WTC11 (cell line): ENCODE measurements at regions not wholly inside any gene's neighbourhood (a gene's known extent, or its start where the extent isn't known, plus 50 kb on each side); places are given as distances from the start of the nearest gene placed in this dataset.

Source experiments
- AR ChIP-seq: fragments of 250-450 bp; sonication (Bioruptor Pico); IDR thresholded peaks from 2 replicates; pipeline ENCODE4 v1.9.0; 2021; ENCODE audit warnings: mild to moderate bottlenecking
- ARID4B ChIP-seq: sonication (generic); formaldehyde crosslinking; IDR thresholded peaks from 2 replicates; pipeline ENCODE4 v1.8.0; 2023; ENCODE audit warnings: missing genetic modification reagents, mild to moderate bottlenecking, borderline replicate concordance
- CDX4 ChIP-seq: fragments of 250-450 bp; sonication (Bioruptor Pico); IDR thresholded peaks from 2 replicates; pipeline ENCODE4 v1.9.0; 2021; ENCODE audit warnings: moderate library complexity, mild to moderate bottlenecking, inconsistent platforms, borderline replicate concordance
- CTCF ChIP-seq: fragments of 200-600 bp; IDR thresholded peaks from 2 replicates; pipeline ENCODE4 v1.8.0; 2022; ENCODE audit warnings: antibody characterized with exemption
- E2F4 ChIP-seq: sonication (generic); formaldehyde crosslinking; IDR thresholded peaks from 2 replicates; pipeline ENCODE4 v1.8.1; 2022; ENCODE audit warnings: low read depth, mild to moderate bottlenecking, moderate library complexity, missing genetic modification reagents, borderline replicate concordance
- FOXK1 ChIP-seq: sonication (generic); formaldehyde crosslinking; IDR thresholded peaks from 2 replicates; pipeline ENCODE4 v1.8.0; 2022; ENCODE audit warnings: mild to moderate bottlenecking, moderate library complexity, missing genetic modification reagents
- HMGA2 ChIP-seq: fragments of 250-450 bp; sonication (Bioruptor Pico); IDR thresholded peaks from 2 replicates; pipeline ENCODE4 v1.4.0; 2021; ENCODE audit warnings: mild to moderate bottlenecking, moderate library complexity
- IRF1 ChIP-seq: sonication (generic); formaldehyde crosslinking; IDR thresholded peaks from 2 replicates; pipeline ENCODE4 v1.8.0; 2023; ENCODE audit warnings: missing genetic modification reagents
- NFE2L1 ChIP-seq: sonication (generic); formaldehyde crosslinking; IDR thresholded peaks from 2 replicates; pipeline ENCODE4 v1.8.1; 2023; ENCODE audit warnings: missing genetic modification reagents
- NFYB ChIP-seq: sonication (generic); formaldehyde crosslinking; conservative IDR thresholded peaks from 2 replicates; pipeline ENCODE4 v1.8.0; 2022; ENCODE audit warnings: low read depth, missing genetic modification reagents
- NR1H2 ChIP-seq: sonication (generic); formaldehyde crosslinking; IDR thresholded peaks from 2 replicates; pipeline ENCODE4 v1.9.0; 2021; ENCODE audit warnings: mild to moderate bottlenecking, moderate library complexity, missing genetic modification reagents
- RORB ChIP-seq: fragments of 250-450 bp; sonication (Bioruptor Pico); IDR thresholded peaks from 2 replicates; pipeline ENCODE4 v1.9.0; 2021; ENCODE audit warnings: mild to moderate bottlenecking
- SP1 ChIP-seq: sonication (generic); formaldehyde crosslinking; conservative IDR thresholded peaks from 2 replicates; pipeline ENCODE4 v1.8.1; 2022; ENCODE audit warnings: missing genetic modification reagents
- STAT6 ChIP-seq: sonication (generic); formaldehyde crosslinking; conservative IDR thresholded peaks from 2 replicates; pipeline ENCODE4 v1.8.1; 2023; ENCODE audit warnings: mild to moderate bottlenecking, low read depth, missing genetic modification reagents, moderate library complexity
- USF1 ChIP-seq: sonication (generic); formaldehyde crosslinking; IDR thresholded peaks from 2 replicates; pipeline ENCODE4 v1.8.0; 2022; ENCODE audit warnings: mild to moderate bottlenecking, missing genetic modification reagents
- ZNF317 ChIP-seq: sonication (generic); formaldehyde crosslinking; IDR thresholded peaks from 2 replicates; pipeline ENCODE4 v1.8.1; 2023; ENCODE audit warnings: low read depth, mild to moderate bottlenecking, moderate library complexity, missing genetic modification reagents, borderline replicate concordance

- TF ChIP-seq AR (CRISPR knock-in tag) (no peak), NFYB (CRISPR knock-in tag) (no peak), CTCF (no peak), RORB (CRISPR knock-in tag) (no peak), CDX4 (CRISPR knock-in tag) (no peak), FOXK1 (no peak), HMGA2 (CRISPR knock-in tag) (no peak), IRF1 (CRISPR knock-in tag) (no peak), ARID4B (no peak), NFE2L1 (CRISPR knock-in tag) (0 out of 2 replicates have a peak, but pooled peaks have one; percentile 33), E2F4 (CRISPR knock-in tag) (no peak), ZNF317 (CRISPR knock-in tag) (no peak), USF1 (CRISPR knock-in tag) (no peak), STAT6 (no peak), NR1H2 (no peak), SP1 (CRISPR knock-in tag) (peak; percentile 29; the same call in 1 of the 2 replicates)
Observed at GRCh38 chr12:107317751-107318555, 224.6 kb upstream of the CRY1 start (continued).
